HG03045 (cell line): ENCODE measurements at regions not wholly inside any gene's neighbourhood (a gene's known extent, or its start where the extent isn't known, plus 50 kb on each side); places are given as distances from the start of the nearest gene placed in this dataset.
"Not testable (repeated sequence)": the region's sequence is repeated elsewhere in the genome, so short reads cannot be mapped to it uniquely, and the experiment has no call there.

ENCODE experiments used
- ATAC-seq: cut with Tn5 transposase; IDR thresholded peaks from one replicate; pipeline ENCODE4 v1.9.1; 2021; ENCODE audit warnings: mild to moderate bottlenecking, moderate library complexity; ENCODE audit not compliant: unreplicated experiment

- no peak for ATAC-seq
These were observed 174.8 kb downstream of the PDGFRA start for GRCh38 chr4:54403700-54404453.

GRCh38 chr4:54409270-54409817, 180.3 kb downstream of the PDGFRA start:
- not testable (repeated sequence) for ATAC-seq

DNA sequence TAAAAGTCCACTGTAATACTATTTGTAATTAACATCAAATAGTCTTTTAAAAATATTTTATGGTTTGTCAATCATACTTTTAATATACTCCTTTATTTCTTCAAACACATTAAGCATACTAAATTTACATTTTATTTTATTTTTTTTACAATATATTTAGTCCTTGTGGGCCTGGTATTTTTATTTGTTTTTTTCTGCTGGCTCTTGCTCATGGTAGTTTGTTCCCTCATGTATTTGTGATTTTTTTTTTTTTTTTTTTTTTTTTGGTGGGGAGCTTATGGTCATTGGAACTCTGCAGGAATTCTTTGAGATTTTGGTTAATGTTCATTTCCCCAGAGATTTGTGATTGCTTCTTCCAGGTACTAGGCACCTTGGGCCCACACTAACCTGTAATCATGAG, 185.5 kb downstream of the PDGFRA start:
- no peak for ATAC-seq

GRCh38 chr4:54417476-54417875, 188.4 kb downstream of the PDGFRA start:
- ATAC-seq = no peak

GRCh38 chr4:54418468-54418867, 189.4 kb downstream of the PDGFRA start:
- ATAC-seq = no peak

DNA sequence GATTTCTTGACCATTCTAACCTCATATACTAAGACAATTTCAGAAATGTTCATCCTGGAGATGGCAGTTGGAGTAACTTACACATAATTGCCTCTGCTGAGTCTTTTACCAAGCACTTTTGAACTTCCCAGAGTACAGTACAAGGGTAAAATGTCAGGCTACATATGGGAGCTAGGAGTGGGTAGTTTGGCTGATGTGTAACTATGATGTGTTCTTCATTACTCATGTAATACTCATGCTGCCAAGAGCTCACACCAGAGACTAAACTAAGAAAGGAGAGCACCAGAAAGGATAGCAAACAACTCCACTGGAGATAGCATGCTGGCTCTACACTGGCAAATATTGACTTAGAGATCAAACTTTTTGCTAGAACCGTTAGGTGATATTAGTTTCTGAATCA, 194.0 kb downstream of the PDGFRA start:
- ATAC-seq = no peak

- ATAC-seq = no peak
These were observed 198.7 kb downstream of the PDGFRA start for GRCh38 chr4:54427826-54428225.

DNA sequence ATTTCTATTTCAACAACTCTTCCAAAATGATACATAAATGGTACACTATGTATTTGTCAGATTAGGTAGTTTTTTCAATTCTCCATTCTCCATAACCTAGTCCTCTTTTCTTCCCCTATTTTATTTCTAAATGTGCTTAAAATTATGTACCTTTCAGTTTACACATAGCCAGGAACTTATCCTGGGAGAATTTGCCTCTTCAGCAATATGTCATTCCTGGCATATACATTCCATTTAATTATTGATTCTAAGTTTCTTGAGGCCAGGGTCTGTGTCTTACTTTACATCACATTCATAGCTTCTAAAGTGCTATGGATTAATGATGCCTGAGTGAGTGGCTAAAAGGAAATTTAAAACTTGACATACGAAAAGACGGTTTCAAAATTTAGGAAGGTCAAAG, 199.8 kb downstream of the PDGFRA start:
- ATAC-seq = no peak

DNA sequence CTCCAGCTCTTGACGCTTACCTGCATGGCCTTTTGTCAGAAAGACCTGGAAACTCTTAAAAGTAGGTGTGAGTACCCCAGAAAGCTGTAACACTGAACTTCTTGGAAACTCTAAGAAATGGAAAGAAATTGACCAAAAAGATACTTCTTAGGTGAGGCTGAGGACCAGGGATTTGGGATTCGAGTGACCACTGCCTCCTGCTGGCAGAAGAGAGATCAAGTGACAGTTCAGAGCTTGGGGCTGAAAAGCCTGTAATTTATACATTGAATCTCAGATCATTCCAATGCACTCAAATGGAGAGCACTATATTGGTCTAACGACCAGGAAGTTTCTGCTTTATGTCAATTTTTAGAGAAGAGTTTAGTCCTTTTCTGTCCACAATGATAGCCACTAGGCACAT, 204.6 kb downstream of the PDGFRA start:
- ATAC-seq = no peak

- ATAC-seq = no peak
These were observed 210.7 kb downstream of the PDGFRA start for GRCh38 chr4:54439831-54440243.

GRCh38 chr4:54440394-54441136, 211.5 kb downstream of the PDGFRA start:
- no peak for ATAC-seq

DNA sequence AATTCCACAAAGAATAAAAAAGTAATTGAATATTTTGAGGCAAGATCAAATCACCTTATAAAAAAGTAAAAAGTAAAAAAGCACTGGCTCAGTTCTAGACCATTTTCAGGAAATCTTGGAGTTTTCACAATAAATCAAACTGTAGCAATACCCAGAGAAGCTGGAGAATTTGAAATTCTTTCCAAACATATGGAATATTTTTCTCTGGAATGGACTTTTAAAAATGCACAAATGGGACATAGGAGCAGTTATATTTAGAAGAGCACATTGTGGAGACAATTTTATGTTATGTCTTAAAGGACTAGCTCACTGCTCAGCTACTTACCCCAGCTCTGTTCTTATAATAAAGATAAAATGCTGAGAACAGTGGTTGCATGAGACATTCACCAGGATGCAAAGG, 211.9 kb upstream of the KIT start:
- ATAC-seq = no peak

GRCh38 chr4:54446581-54446980, 211.2 kb upstream of the KIT start:
- ATAC-seq = no peak

DNA sequence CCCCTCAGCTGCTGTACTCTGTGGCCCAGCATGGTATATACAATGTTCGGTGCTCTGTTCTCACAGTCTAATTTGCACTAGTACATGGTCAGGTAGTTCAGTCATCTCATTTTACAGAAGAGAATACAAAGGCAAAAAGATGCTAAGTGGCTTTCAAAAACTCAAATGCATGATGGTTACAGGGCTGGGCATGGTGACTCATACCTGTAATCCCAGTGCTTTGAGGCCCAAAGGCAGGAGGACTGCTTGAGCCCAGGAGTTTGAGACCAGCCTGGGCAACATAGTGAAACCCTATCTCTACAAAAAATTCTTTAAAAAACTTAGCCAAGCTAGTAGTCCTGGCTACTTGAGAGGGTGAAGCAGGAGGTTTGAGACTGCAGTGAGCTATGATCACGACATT, 210.5 kb upstream of the KIT start:
- ATAC-seq = no peak

GRCh38 chr4:54449999-54450398, 207.8 kb upstream of the KIT start:
- ATAC-seq = no peak

DNA sequence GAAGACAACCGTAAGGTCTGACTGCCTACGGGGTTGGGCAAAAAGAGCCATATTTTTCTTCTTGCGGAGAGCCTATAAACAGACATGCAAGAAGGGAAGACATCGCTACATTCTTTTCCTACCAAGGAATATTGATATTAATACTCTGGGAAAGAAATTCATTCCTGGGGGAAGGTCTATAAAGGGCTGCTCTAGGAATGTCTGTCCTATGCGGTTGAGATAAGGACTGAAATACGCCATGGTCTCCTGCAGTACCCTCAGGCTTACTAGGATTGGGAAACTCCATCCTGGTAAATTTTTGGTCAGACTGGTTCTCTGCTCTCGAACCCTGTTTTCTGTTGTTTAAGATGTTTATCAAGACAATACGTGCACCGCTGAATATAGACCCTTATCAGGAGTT, 190.8 kb upstream of the KIT start:
- not testable (repeated sequence) for ATAC-seq

DNA sequence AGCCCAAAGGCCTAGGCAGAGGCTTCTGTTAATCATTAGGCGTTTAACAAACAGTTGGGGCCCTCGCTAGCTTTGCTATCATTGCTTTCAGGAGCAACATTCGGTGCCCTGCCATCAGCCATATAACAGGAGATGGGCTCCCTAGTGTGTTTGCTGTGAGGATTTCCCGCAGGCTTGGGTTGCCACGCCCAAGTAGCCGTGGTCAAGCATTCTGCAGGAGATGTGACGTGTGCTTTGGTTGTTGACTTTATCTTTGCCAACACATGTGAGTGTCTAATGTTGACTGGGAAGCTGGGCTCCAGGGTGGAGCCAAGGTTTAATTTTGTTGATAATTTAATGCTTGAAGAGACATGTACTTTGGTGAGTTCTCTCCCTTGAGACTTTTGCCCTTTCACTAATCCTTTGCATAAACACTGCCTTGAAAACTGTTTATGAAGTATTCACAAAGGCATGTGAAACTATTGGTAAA, 184.6 kb upstream of the KIT start:
- ATAC-seq = no peak

- ATAC-seq = no peak
These were observed 184.0 kb upstream of the KIT start for GRCh38 chr4:54473798-54474197.

DNA sequence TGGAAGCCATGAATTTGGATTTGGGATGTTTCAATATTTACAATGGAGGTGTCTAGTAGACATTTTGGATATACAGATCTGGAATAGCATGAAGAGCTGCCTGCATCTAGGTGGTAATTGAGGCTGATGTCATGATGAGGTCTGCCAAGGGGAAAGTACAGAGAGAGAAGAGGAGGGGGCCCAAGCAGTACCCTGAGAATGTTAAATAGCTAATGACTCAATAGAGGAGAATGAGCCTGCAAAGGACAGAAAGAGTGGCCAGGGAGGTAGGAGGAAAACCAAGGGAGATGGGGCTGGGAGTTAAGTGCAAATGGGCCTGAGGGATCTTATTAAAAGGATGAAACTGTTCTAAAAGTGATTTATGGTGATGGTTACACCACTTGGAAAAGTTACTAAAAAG, 182.2 kb upstream of the KIT start:
- no peak for ATAC-seq

GRCh38 chr4:54482529-54483200, 175.1 kb upstream of the KIT start:
- no peak for ATAC-seq

DNA sequence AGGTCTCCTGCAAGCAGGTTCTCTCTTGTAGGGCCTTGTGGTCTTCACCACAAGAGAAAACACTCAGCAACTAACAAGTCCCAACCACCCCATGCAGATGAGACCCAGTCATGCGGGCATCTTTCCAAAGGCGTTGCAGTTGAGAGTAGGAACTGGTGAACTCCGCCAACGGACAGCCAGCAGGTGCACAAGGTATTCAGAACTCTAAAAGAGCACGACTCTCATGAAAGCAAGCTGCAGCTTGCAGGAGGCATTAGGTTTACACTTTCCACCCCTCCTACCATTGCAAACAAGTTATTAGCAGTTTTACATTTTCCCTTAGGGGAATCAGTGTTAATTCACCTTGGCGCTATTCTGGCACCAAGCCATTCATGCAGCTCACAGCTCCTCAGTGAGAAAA, 173.4 kb upstream of the KIT start:
- no peak for ATAC-seq

GRCh38 chr4:54487491-54487890, 170.3 kb upstream of the KIT start:
- ATAC-seq = no peak
